ENCODE measurements at regions not wholly inside any gene's neighbourhood (a gene's known extent, or its start where the extent isn't known, plus 50 kb on each side); places are given as distances from the start of the nearest gene placed in this dataset.

DNA sequence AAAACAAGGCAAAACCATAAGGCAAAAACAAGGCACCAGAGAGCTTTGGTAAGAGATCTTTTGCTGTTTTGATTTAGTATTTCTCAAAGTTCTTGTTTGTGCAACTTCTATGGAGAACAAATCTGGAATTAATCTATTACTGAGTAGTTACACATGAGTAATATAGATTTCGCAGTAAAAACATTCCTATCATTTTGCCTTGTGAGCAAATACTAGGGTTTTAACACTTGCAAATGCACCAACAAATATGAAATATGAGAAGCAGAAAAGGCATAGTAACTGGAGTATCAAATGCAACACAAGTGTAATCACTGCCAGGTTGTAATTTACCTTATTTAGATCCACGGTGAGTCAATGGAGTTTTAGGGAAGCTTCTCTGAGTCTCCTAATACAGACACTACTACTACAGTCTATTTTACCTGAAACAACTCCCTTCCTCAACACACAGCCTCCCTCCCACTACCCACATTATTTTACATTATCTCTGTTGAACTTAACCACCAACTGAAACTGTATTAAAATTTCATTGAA is 324.1 kb downstream of the FLRT2 start:
- no TSS peak for BruUV-seq (replicated peaks)
- H3K14ac ChIP-seq (replicated peaks; ENCODE audit: low read depth, low read length) = no peak overlapping the region
- no peak overlapping the region for H2AFZ ChIP-seq (replicated peaks; ENCODE audit: low read length, poor library complexity)
- H3K56ac ChIP-seq (ENCODE audit: extremely low read depth, insufficient read depth, low read length) = no peak overlapping the region
- H3K18ac ChIP-seq (ENCODE audit: low read depth, low read length) = no peak overlapping the region
- no peak overlapping the region for H2AK5ac ChIP-seq (ENCODE audit: low read depth, low read length)
- in situ Hi-C loops (cut with MboI; ENCODE audit: low sequenced_read_pairs) (no loop called here), dilution Hi-C loops (cut with HindIII; ENCODE audit: low sequenced_read_pairs, unreplicated experiment) (no loop called here), intact Hi-C loops (cut with micrococcal nuclease) (loop anchor here (10.0 kb wide), 1 partner anchor 201 kb away; no protein-coding TSS in a partner anchor)
- WGBS, 2 experiments (ENCODE audit: extremely low coverage in 2 of 2, insufficient read length in 1 of 2) = no CpG with 5 or more reads among the region's 2 CpGs
- H2BK15ac ChIP-seq (ENCODE audit: low read depth, low read length) = no peak overlapping the region
- H4K8ac ChIP-seq (ENCODE audit: low read depth in 2 of 2, low read length in 2 of 2) = no peak overlapping the region
- no peak overlapping the region for H3K4ac ChIP-seq (ENCODE audit: low read depth, low read length)
- H4K20me1 ChIP-seq (ENCODE audit: insufficient read depth, low read length) = no peaks in the 10 kb centered on the region
- no peaks in the 10 kb centered on the region for H3K79me1 ChIP-seq (ENCODE audit: low read depth in 1 of 2, low read length in 2 of 2)
- H3K9me3 ChIP-seq (ENCODE audit: control insufficient read depth, insufficient read depth, low read length) = no peaks in the 10 kb centered on the region
- ChIA-PET CTCF (no interaction called here), POLR2A (ENCODE audit: unreplicated experiment) (no interaction called here)
- ATAC-seq (ENCODE audit: low read depth) = no peak
- H3K23ac ChIP-seq (ENCODE audit: low read depth, low read length) = no peak overlapping the region
- no peak overlapping the region for H3K27ac ChIP-seq (ENCODE audit: insufficient read depth, low read length)
- H3K9ac ChIP-seq (ENCODE audit: low read depth, low read length) = no peak overlapping the region
- no peak for DNase-seq
- no peaks in the 10 kb centered on the region for H3K4me1 ChIP-seq (ENCODE audit: control insufficient read depth, insufficient read depth, low read length)
- no peak overlapping the region for H2BK20ac ChIP-seq (ENCODE audit: low read depth, low read length)
- H4K91ac ChIP-seq (ENCODE audit: insufficient read depth, low read depth, low read length) = no peak overlapping the region
- no peak overlapping the region for H3K4me3 ChIP-seq (ENCODE audit: insufficient read depth, low read depth, low read length)
- no peaks in the 10 kb centered on the region for H3K36me3 ChIP-seq (ENCODE audit: control insufficient read depth, insufficient read depth, low read length)
- TF ChIP-seq CHD1 (IDR thresholded peaks at IDR 0.05; ENCODE audit: low read depth, low read length) (no peak), NFE2L2 (IDR thresholded peaks at IDR 0.05; ENCODE audit: low read depth, low read length) (no peak), SMC3 (IDR thresholded peaks at IDR 0.05; ENCODE audit: low read depth, low read length) (no peak), MXI1 (IDR thresholded peaks at IDR 0.05; ENCODE audit: borderline replicate concordance, low read depth, low read length) (no peak), BHLHE40 (IDR thresholded peaks at IDR 0.05; ENCODE audit: low read depth, low read length) (no peak), MAZ (IDR thresholded peaks at IDR 0.05; ENCODE audit: borderline replicate concordance, low read depth, low read length) (no peak), RAD21 (IDR thresholded peaks at IDR 0.05; ENCODE audit: low read length) (no peak), RCOR1 (IDR thresholded peaks at IDR 0.05; ENCODE audit: insufficient replicate concordance, low read length) (no peak), FOS (IDR thresholded peaks at IDR 0.05; ENCODE audit: low read depth, low read length) (no peak), RFX5 (IDR thresholded peaks at IDR 0.05; ENCODE audit: low read depth, low read length) (no peak), MAFK (IDR thresholded peaks at IDR 0.05; ENCODE audit: low read depth, low read length) (no peak)
- TF ChIP-seq, protein P1, sequence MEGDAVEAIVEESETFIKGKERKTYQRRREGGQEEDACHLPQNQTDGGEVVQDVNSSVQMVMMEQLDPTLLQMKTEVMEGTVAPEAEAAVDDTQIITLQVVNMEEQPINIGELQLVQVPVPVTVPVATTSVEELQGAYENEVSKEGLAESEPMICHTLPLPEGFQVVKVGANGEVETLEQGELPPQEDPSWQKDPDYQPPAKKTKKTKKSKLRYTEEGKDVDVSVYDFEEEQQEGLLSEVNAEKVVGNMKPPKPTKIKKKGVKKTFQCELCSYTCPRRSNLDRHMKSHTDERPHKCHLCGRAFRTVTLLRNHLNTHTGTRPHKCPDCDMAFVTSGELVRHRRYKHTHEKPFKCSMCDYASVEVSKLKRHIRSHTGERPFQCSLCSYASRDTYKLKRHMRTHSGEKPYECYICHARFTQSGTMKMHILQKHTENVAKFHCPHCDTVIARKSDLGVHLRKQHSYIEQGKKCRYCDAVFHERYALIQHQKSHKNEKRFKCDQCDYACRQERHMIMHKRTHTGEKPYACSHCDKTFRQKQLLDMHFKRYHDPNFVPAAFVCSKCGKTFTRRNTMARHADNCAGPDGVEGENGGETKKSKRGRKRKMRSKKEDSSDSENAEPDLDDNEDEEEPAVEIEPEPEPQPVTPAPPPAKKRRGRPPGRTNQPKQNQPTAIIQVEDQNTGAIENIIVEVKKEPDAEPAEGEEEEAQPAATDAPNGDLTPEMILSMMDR (conservative IDR thresholded peaks at IDR 0.05; ENCODE audit: low read depth, low read length) = no peak
- TF ChIP-seq, protein P2, sequence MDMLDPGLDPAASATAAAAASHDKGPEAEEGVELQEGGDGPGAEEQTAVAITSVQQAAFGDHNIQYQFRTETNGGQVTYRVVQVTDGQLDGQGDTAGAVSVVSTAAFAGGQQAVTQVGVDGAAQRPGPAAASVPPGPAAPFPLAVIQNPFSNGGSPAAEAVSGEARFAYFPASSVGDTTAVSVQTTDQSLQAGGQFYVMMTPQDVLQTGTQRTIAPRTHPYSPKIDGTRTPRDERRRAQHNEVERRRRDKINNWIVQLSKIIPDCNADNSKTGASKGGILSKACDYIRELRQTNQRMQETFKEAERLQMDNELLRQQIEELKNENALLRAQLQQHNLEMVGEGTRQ (IDR thresholded peaks at IDR 0.05; ENCODE audit: low read depth, low read length) = no peak
- H3K9me1 ChIP-seq (ENCODE audit: insufficient read depth, low read length) = no peaks in the 10 kb centered on the region
- H2BK120ac ChIP-seq (ENCODE audit: low read depth, low read length) = no peak overlapping the region
- H3K4me2 ChIP-seq (ENCODE audit: low read depth, low read length) = no peak overlapping the region
- H2BK5ac ChIP-seq (ENCODE audit: low read depth, low read length, poor library complexity, severe bottlenecking) = no peak overlapping the region
- no peaks in the 10 kb centered on the region for H3K27me3 ChIP-seq (ENCODE audit: control insufficient read depth, insufficient read depth, low read length)
- no peak overlapping the region for H4K5ac ChIP-seq (ENCODE audit: low read depth, low read length)
- no peak overlapping the region for H2AK9ac ChIP-seq (replicated peaks; ENCODE audit: low read depth, low read length, poor library complexity)

Measured in IMR-90 (cell line).